ENCODE measurements at regions not wholly inside any gene's neighbourhood (a gene's known extent, or its start where the extent isn't known, plus 50 kb on each side); places are given as distances from the start of the nearest gene placed in this dataset.

GRCh38 chr2:100679211-100679610 is 116.4 kb downstream of the PDCL3 start:
- no peaks in the 10 kb centered on the region for H3K27me3 ChIP-seq (ENCODE audit: control insufficient read depth, low read length)
- no peaks in the 10 kb centered on the region for H3K9me2 ChIP-seq (replicated peaks; ENCODE audit: control insufficient read depth, low read length)
- no peaks in the 10 kb centered on the region for H4K20me1 ChIP-seq (ENCODE audit: control insufficient read depth, insufficient read depth, low read depth, low read length)
- H3K4me2 ChIP-seq (ENCODE audit: low read length) = no peak overlapping the region
- no peaks in the 10 kb centered on the region for H3K9me3 ChIP-seq (ENCODE audit: control insufficient read depth, insufficient read depth, low read length)
- H3K4me1 ChIP-seq (ENCODE audit: control insufficient read depth, low read length) = no peaks in the 10 kb centered on the region
- H3F3A ChIP-seq (ENCODE audit: control insufficient read depth, insufficient read depth) = no peaks in the 10 kb centered on the region
- H3K4me3 ChIP-seq (ENCODE audit: low read length) = no peak overlapping the region
- no peaks in the 10 kb centered on the region for H3K36me3 ChIP-seq (ENCODE audit: control insufficient read depth, low read length)
- H3K27ac ChIP-seq (ENCODE audit: low read depth, low read length) = no peak overlapping the region
- no peaks in the 10 kb centered on the region for H3K79me2 ChIP-seq (ENCODE audit: control insufficient read depth, low read length)
- no peak for TF ChIP-seq CTCF (IDR thresholded peaks at IDR 0.05; ENCODE audit: low read depth, low read length, poor library complexity, severe bottlenecking)
- TF ChIP-seq EZH2phosphoT487 (IDR thresholded peaks at IDR 0.05; ENCODE audit: borderline replicate concordance, low read length) = no peak

- H3K36me3 ChIP-seq (ENCODE audit: control insufficient read depth, low read length) = no peaks in the 10 kb centered on the region
- H3K27me3 ChIP-seq (ENCODE audit: control insufficient read depth, low read length) = 0 out of 2 replicates have a peak, but pooled peaks cover 2% of the 10 kb centered on the region
- H4K20me1 ChIP-seq (ENCODE audit: control insufficient read depth, insufficient read depth, low read depth, low read length) = no peaks in the 10 kb centered on the region
- H3K9me2 ChIP-seq (replicated peaks; ENCODE audit: control insufficient read depth, low read length) = no peaks in the 10 kb centered on the region
- no peak overlapping the region for H3K4me3 ChIP-seq (ENCODE audit: low read length)
- no peaks in the 10 kb centered on the region for H3K9me3 ChIP-seq (ENCODE audit: control insufficient read depth, insufficient read depth, low read length)
- H3K79me2 ChIP-seq (ENCODE audit: control insufficient read depth, low read length) = no peaks in the 10 kb centered on the region
- no peaks in the 10 kb centered on the region for H3K4me1 ChIP-seq (ENCODE audit: control insufficient read depth, low read length)
- H3K27ac ChIP-seq (ENCODE audit: low read depth, low read length) = no peak overlapping the region
- TF ChIP-seq CTCF (IDR thresholded peaks at IDR 0.05; ENCODE audit: low read depth, low read length, poor library complexity, severe bottlenecking) (no peak), EZH2phosphoT487 (IDR thresholded peaks at IDR 0.05; ENCODE audit: borderline replicate concordance, low read length) (no peak)
- H3F3A ChIP-seq (ENCODE audit: control insufficient read depth, insufficient read depth) = no peaks in the 10 kb centered on the region
- no peak overlapping the region for H3K4me2 ChIP-seq (ENCODE audit: low read length)
These were observed 119.7 kb downstream of the PDCL3 start for GRCh38 chr2:100682536-100682935.

GRCh38 chr2:100683231-100683630 is 120.4 kb downstream of the PDCL3 start:
- Histone ChIP-seq H3K27ac (ENCODE audit: low read depth, low read length) (no peak overlapping the region), H4K20me1 (ENCODE audit: control insufficient read depth, insufficient read depth, low read depth, low read length) (no peaks in the 10 kb centered on the region), H3K9me2 (replicated peaks; ENCODE audit: control insufficient read depth, low read length) (no peaks in the 10 kb centered on the region), H3F3A (ENCODE audit: control insufficient read depth, insufficient read depth) (no peaks in the 10 kb centered on the region), H3K4me2 (ENCODE audit: low read length) (no peak overlapping the region), H3K27me3 (ENCODE audit: control insufficient read depth, low read length) (0 out of 2 replicates have a peak, but pooled peaks cover 2% of the 10 kb centered on the region), H3K4me1 (ENCODE audit: control insufficient read depth, low read length) (no peaks in the 10 kb centered on the region), H3K79me2 (ENCODE audit: control insufficient read depth, low read length) (no peaks in the 10 kb centered on the region), H3K4me3 (ENCODE audit: low read length) (no peak overlapping the region), H3K9me3 (ENCODE audit: control insufficient read depth, insufficient read depth, low read length) (no peaks in the 10 kb centered on the region), H3K36me3 (ENCODE audit: control insufficient read depth, low read length) (no peaks in the 10 kb centered on the region)
- no peak for TF ChIP-seq EZH2phosphoT487 (IDR thresholded peaks at IDR 0.05; ENCODE audit: borderline replicate concordance, low read length)
- no peak for TF ChIP-seq CTCF (IDR thresholded peaks at IDR 0.05; ENCODE audit: low read depth, low read length, poor library complexity, severe bottlenecking)
